Natural killer cell (primary cell): ENCODE measurements at regions not wholly inside any gene's neighbourhood (a gene's known extent, or its start where the extent isn't known, plus 50 kb on each side); places are given as distances from the start of the nearest gene placed in this dataset.

ENCODE experiments used
- ATAC-seq, 3 donors: fragments of 150-1000 bp in 2 of 3; fragments of 200-7000 bp in 1 of 3; cut with Tn5 transposase; 1 replicate in 1 of 3; 2 replicates in 2 of 3; pipeline ENCODE4 v1.10.0; 2021; ENCODE audit warnings: mild to moderate bottlenecking in 2 of 3, moderate library complexity in 2 of 3
- DNase-seq, 2 donors: peaks; one replicate each; pipeline versions ENCODE4 v3.0.0 to v3.0.0-alpha.2; 2013 to 2021; ENCODE audit warnings: mixed read lengths in 1 of 2
- H3K27ac ChIP-seq: one replicate; pipeline ENCODE4 v1.5.1; 2013; ENCODE audit warnings: mild to moderate bottlenecking, low read length
- H3K27me3 ChIP-seq: one replicate; pipeline ENCODE4 v1.6.1; 2013; ENCODE audit warnings: low read length; ENCODE audit not compliant: control insufficient read depth, insufficient read depth
- H3K36me3 ChIP-seq: one replicate; pipeline ENCODE4 v1.6.1; 2013; ENCODE audit warnings: low read length; ENCODE audit not compliant: control insufficient read depth, insufficient read depth
- H3K4me1 ChIP-seq: one replicate; pipeline ENCODE4 v1.6.1; 2013; ENCODE audit warnings: low read length; ENCODE audit not compliant: control insufficient read depth, insufficient read depth
- H3K4me3 ChIP-seq: one replicate; pipeline ENCODE4 v1.5.1; 2013; ENCODE audit warnings: low read length
- H3K9me3 ChIP-seq: one replicate; pipeline ENCODE4 v1.6.1; 2013; ENCODE audit warnings: low read length; ENCODE audit not compliant: control insufficient read depth, insufficient read depth
- H3K27ac Mint-ChIP-seq, 2 donors: one replicate each; pipeline ENCODE4 v1.8.0; 2022; ENCODE audit warnings: mild to moderate bottlenecking in 2 of 2, mixed read lengths in 2 of 2, moderate library complexity in 1 of 2
- H3K27me3 Mint-ChIP-seq, 2 donors: one replicate each; pipeline ENCODE4 v1.8.0; 2022; ENCODE audit warnings: low read depth in 2 of 2, mixed read lengths in 2 of 2
- H3K36me3 Mint-ChIP-seq: one replicate; pipeline ENCODE4 v1.8.0; 2022; ENCODE audit warnings: mixed read lengths
- H3K4me1 Mint-ChIP-seq, 2 donors: one replicate each; pipeline ENCODE4 v1.8.0; 2022; ENCODE audit warnings: mixed read lengths in 2 of 2
- H3K4me3 Mint-ChIP-seq: one replicate; pipeline ENCODE4 v1.8.0; 2022; ENCODE audit warnings: mild to moderate bottlenecking, moderate library complexity, mixed read lengths
- H3K9me3 Mint-ChIP-seq, 2 donors: one replicate each; pipeline ENCODE4 v1.8.0; 2022; ENCODE audit warnings: mixed read lengths in 2 of 2
- WGBS: methylation state at CpG from one replicate; pipeline ENCODE4 v1.1.7; 2013; ENCODE audit warnings: missing lambda C conversion rate; ENCODE audit not compliant: insufficient coverage; 5-methylcytosine and 5-hydroxymethylcytosine counted together
- intact Hi-C: fragments of 100-400 bp; cut with micrococcal nuclease; formaldehyde crosslinking; loops from one replicate; pipeline ENCODE4 v1.14.2; 2022
- TF ChIP-seq, protein P1 (sequence below): fragments of 200-600 bp; IDR thresholded peaks from one replicate; pipeline ENCODE4 v1.8.0; 2022; ENCODE audit warnings: antibody characterized with exemption

- no peak overlapping the region for H3K4me3 ChIP-seq
- no peak overlapping the region for H3K27ac Mint-ChIP-seq
- ATAC-seq = no peak
- no peak overlapping the region for H3K4me3 Mint-ChIP-seq
- H3K27me3 ChIP-seq = no peaks in the 10 kb centered on the region
- DNase-seq = no peak
- no peaks in the 10 kb centered on the region for H3K4me1 ChIP-seq
- intact Hi-C loops = no loop called here
- no peaks in the 10 kb centered on the region for H3K9me3 ChIP-seq
- no peaks in the 10 kb centered on the region for H3K36me3 Mint-ChIP-seq
- peaks cover 0 to under 1% of the 10 kb centered on the region in 2 donors for H3K27me3 Mint-ChIP-seq
- H3K4me1 Mint-ChIP-seq = no peaks in the 10 kb centered on the region
- TF ChIP-seq, protein P1, sequence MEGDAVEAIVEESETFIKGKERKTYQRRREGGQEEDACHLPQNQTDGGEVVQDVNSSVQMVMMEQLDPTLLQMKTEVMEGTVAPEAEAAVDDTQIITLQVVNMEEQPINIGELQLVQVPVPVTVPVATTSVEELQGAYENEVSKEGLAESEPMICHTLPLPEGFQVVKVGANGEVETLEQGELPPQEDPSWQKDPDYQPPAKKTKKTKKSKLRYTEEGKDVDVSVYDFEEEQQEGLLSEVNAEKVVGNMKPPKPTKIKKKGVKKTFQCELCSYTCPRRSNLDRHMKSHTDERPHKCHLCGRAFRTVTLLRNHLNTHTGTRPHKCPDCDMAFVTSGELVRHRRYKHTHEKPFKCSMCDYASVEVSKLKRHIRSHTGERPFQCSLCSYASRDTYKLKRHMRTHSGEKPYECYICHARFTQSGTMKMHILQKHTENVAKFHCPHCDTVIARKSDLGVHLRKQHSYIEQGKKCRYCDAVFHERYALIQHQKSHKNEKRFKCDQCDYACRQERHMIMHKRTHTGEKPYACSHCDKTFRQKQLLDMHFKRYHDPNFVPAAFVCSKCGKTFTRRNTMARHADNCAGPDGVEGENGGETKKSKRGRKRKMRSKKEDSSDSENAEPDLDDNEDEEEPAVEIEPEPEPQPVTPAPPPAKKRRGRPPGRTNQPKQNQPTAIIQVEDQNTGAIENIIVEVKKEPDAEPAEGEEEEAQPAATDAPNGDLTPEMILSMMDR = no peak
- 68% methylated on average over 2 of the region's 3 CpGs for WGBS
- no peak overlapping the region for H3K27ac ChIP-seq
- peaks cover 0 to 4% of the 10 kb centered on the region in 2 donors for H3K9me3 Mint-ChIP-seq
- no peaks in the 10 kb centered on the region for H3K36me3 ChIP-seq
Measured at GRCh38 chr2:19733951-19734425, 167.8 kb downstream of the TTC32 start.

DNA sequence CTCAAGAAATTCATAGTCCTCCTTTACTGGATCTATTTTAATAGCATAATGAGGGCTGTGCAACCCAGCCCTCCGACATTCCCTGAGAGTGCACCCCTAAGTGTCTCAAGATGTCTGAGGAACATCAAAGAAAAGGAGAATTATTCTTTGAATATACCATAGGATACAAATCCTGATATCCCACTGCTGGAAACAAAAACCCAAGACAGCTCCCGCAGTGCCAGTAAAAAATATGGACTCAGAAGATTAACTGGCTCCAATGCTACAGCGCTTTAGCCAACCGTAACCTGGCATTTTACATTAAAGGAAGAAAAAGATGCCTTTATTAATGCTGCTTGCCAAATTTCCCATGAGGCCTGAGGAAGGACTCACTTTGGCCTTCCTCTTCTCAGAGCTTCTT lies 168.4 kb downstream of the TTC32 start:
- intact Hi-C loops = no loop called here
- H3K4me1 Mint-ChIP-seq = no peaks in the 10 kb centered on the region

DNA sequence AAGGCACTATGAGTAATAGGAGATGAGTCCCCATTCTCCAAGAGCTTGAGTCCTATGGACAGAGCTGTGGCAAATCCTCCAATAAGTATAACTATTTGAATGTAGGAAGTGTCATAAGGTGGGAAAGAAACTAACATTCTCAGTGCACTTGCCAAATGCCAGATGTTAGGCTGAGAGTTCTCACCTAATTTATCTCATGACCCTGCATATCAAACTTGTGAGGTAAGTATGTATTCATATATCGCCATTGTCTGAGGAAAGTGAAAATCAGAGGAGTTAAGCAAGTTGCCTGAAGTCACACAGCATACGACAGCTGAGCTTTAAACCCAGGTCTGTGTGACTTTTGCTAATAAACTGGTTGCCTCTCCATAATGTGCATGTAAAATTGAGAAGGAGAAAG lies 169.5 kb downstream of the TTC32 start:
- intact Hi-C loops = no loop called here
- Histone ChIP-seq H3K4me3 (no peak overlapping the region), H3K4me1 (no peaks in the 10 kb centered on the region), H3K27ac (no peak overlapping the region), H3K27me3 (no peaks in the 10 kb centered on the region), H3K9me3 (no peaks in the 10 kb centered on the region), H3K36me3 (no peaks in the 10 kb centered on the region)
- H3K36me3 Mint-ChIP-seq = no peaks in the 10 kb centered on the region
- H3K4me1 Mint-ChIP-seq = no peaks in the 10 kb centered on the region
- DNase-seq = no peak
- H3K9me3 Mint-ChIP-seq = peaks cover 0 to 4% of the 10 kb centered on the region in 2 donors
- no peak for ATAC-seq
- no peak overlapping the region for H3K27ac Mint-ChIP-seq
- TF ChIP-seq, protein P1 = no peak
- H3K27me3 Mint-ChIP-seq = peaks cover 0 to 5% of the 10 kb centered on the region in 2 donors
- WGBS = 92% methylated on average over 2 of the region's 2 CpGs
- no peak overlapping the region for H3K4me3 Mint-ChIP-seq

More for the DNA sequence above, 168.4 kb downstream of the TTC32 start:
- Histone ChIP-seq H3K9me3 (no peaks in the 10 kb centered on the region), H3K4me1 (no peaks in the 10 kb centered on the region), H3K27me3 (no peaks in the 10 kb centered on the region), H3K36me3 (no peaks in the 10 kb centered on the region), H3K4me3 (no peak overlapping the region), H3K27ac (no peak overlapping the region)
- no peak overlapping the region for H3K4me3 Mint-ChIP-seq
- no peak for DNase-seq
- peaks cover 0 to 2% of the 10 kb centered on the region in 2 donors for H3K27me3 Mint-ChIP-seq
- ATAC-seq = no peak
- no peaks in the 10 kb centered on the region for H3K36me3 Mint-ChIP-seq
- H3K27ac Mint-ChIP-seq = no peak overlapping the region
- WGBS = 88% methylated on average over 4 of the region's 4 CpGs
- TF ChIP-seq, protein P1 = no peak
- peaks cover 0 to 4% of the 10 kb centered on the region in 2 donors for H3K9me3 Mint-ChIP-seq

GRCh38 chr2:19731515-19731914 lies 170.3 kb downstream of the TTC32 start:
- no peaks in the 10 kb centered on the region for H3K4me1 ChIP-seq
- intact Hi-C loops = no loop called here
- Mint-ChIP-seq H3K27me3 (peaks cover 0 to 5% of the 10 kb centered on the region in 2 donors), H3K4me3 (no peak overlapping the region), H3K27ac (no peak overlapping the region), H3K9me3 (peaks cover 0 to 4% of the 10 kb centered on the region in 2 donors), H3K36me3 (no peaks in the 10 kb centered on the region), H3K4me1 (no peaks in the 10 kb centered on the region)
- WGBS = 84% methylated on average over 2 of the region's 2 CpGs
- DNase-seq (no peak), ATAC-seq (no peak)
- no peaks in the 10 kb centered on the region for H3K27me3 ChIP-seq
- H3K9me3 ChIP-seq = no peaks in the 10 kb centered on the region
- H3K27ac ChIP-seq = no peak overlapping the region
- TF ChIP-seq, protein P1 = no peak
- no peaks in the 10 kb centered on the region for H3K36me3 ChIP-seq
- no peak overlapping the region for H3K4me3 ChIP-seq
